NCI-H146 treated with DMSO at 0.1 percent for 48 hours (cell line): ENCODE measurements at regions not wholly inside any gene's neighbourhood (a gene's known extent, or its start where the extent isn't known, plus 50 kb on each side); places are given as distances from the start of the nearest gene placed in this dataset.

Experiments used
- DNase-seq: peaks from one replicate; lab custom pipeline; 2025; ENCODE audit not compliant: unreplicated experiment; lab: John Stamatoyannopoulos, UW

DNA sequence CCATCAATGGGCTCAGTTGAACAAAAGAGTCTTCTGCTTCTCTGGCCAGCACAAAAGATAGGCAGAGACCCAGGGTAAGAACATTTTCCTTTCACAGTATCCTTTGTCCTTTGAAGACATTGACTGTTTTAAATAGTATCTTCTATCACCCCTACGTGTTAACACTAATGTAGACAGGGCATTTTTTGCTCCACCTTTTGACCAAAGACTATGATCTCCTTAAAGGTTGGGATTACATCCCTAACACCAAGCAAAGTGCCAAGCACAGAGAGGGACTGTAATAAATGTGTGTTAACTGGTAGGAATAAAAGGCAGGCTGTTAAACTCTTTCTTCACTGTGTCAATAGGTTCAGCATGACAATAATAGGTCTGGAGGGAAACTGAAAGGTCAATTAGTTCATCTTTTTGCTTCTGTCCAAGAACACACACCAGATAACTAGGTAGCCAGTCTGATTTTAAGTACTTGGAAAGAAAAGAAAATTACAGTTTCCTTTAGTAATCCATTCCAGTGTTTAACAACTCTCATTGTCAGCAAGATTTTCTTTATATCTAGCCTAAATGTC, 63.6 kb upstream of the NOX3 start:
- peak; percentile 66 for DNase-seq

DNA sequence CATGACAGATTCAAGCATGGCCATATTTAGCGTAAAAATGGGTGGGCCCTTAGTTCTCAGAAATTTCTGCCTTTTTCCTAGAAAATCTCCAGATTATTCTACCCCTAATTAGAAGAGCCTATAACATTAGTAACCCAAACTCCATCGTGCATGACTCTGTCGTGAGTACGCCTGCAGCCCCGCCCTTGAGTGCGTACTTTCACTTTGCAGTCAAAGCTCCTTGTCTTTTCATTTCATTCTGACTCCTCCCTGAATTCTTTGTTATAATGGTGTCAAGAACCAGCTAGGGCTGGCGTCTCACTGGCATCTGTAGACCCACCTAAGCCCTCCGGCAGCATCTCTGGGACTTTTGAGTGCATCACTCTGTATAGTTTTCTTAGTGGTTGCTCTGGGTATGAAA, 61.7 kb upstream of the NOX3 start:
- no peak for DNase-seq

DNA sequence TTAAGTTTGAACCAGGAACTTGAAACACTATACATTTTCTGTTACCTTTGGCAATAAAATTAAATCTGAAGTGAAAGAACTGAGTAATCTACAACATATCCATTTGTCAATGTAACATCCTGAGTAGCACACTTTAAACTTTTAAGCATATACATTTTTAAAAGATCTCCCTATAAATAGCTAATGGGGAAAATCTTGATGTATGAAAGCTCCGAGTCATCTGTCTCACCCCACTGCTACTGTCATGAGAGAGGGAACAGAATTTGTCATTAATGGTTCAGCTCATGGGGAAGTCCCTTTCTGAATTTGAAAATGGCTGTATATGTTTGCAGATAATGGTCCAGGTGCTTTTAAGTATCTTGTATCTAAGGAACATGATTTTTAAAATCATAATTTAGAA, 55.2 kb upstream of the NOX3 start:
- DNase-seq, result no peak

DNA sequence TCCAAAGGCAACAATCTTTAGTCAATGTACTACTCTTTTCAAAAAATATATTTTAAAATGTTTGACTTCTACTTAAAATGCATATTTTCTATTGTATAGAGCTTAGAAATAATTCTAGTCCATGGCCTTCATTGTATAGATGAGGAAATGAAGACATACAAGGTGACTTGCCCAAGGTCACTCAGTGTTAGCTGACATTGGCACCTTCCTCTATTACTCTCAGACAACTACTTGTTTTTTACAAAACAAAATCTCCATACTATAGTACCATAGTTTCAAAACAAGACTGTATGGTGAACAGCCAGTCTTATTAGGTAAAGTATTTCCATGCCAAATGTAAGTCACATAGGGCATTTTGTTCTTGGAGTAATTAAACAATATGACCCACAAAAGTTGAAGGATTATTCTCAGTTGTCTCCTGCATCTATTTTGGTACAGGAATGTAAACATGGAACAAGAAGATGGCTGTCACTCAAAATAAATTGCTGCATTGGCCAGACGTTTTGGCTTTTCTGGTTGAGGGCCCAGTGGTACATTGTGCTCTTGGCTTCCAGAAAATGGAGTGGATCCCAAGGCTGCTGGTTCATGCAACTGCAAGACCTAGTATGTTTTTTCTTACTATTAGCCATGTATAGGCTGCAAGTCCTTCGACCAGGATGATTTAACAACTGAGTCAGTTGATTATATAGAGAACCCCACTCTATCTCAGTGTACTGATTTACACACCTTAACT, 54.3 kb upstream of the NOX3 start:
- no peak for DNase-seq

DNA sequence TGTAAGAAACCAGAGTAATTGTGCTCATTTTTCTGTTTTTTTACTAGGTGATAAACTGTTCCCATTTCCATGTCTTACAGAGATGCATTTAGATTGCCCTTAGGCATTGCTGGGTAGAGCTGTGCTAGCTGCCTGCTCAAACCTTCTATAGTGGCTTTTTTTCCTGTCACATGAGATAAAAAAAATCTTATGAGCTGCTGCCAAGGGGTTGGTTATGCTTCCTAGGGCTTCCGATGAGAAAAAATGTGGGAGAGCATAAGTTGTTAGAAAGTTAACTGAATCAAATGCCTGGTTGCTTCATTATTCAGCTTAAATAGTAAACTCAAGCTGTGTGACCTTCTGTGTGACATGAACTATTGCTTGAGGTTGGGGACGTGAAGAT, 50.0 kb upstream of the NOX3 start:
- no peak for DNase-seq
